H1 (cell line): ENCODE measurements at regions not wholly inside any gene's neighbourhood (a gene's known extent, or its start where the extent isn't known, plus 50 kb on each side); places are given as distances from the start of the nearest gene placed in this dataset.

Experiments used
- CTCF ChIA-PET: fragments of 300-600 bp; sonication (Branson Sonifier 250); formaldehyde crosslinking; loops from one replicate; lab custom pipeline; 2021; ENCODE audit not compliant: partially characterized antibody; lab: Charles Lee
- POLR2A ChIA-PET: fragments of 300-600 bp; sonication (Branson Sonifier 250); formaldehyde crosslinking; loops from one replicate; lab custom pipeline; 2021; ENCODE audit warnings: inconsistent platforms; ENCODE audit not compliant: partially characterized antibody; lab: Charles Lee
- DNase-seq, 2 experiments: peaks; one replicate each; pipeline versions ENCODE4 v3.0.0 to v3.0.0-alpha.2; 2010 to 2022; ENCODE audit warnings: low spot score in 2 of 2, low read depth in 1 of 2, mixed read lengths in 1 of 2
- FAIRE-seq: peaks from 2 replicates; lab custom pipeline; 2011; peaks lifted over from hg19 to GRCh38; lab: Jason Lieb, UNC
- H2AFZ ChIP-seq: 2 replicates; pipeline ENCODE4 v1.8.1; 2012; ENCODE audit warnings: low read length, inconsistent platforms
- H2AK5ac ChIP-seq: 2 replicates; pipeline ENCODE4 v1.6.1; 2013; ENCODE audit warnings: low read depth, low read length
- H2BK120ac ChIP-seq: replicated peaks from 2 replicates; pipeline ENCODE3; 2013; ENCODE audit warnings: low read depth, low read length, inconsistent platforms
- H2BK12ac ChIP-seq: 2 replicates; pipeline ENCODE4 v1.6.1; 2013; ENCODE audit warnings: low read depth, low read length
- H2BK15ac ChIP-seq: 2 replicates; pipeline ENCODE4 v1.6.1; 2013; ENCODE audit warnings: low read length
- H2BK20ac ChIP-seq: 2 replicates; pipeline ENCODE4 v1.6.1; 2013; ENCODE audit warnings: low read length
- H2BK5ac ChIP-seq: 2 replicates; pipeline ENCODE4 v1.6.1; 2013; ENCODE audit warnings: low read depth, low read length
- H3K14ac ChIP-seq: 2 replicates; pipeline ENCODE4 v1.6.1; 2013; ENCODE audit warnings: inconsistent platforms; ENCODE audit not compliant: insufficient read length
- H3K18ac ChIP-seq: 2 replicates; pipeline ENCODE4 v1.6.1; 2013; ENCODE audit warnings: low read length; ENCODE audit errors: extremely low read depth
- H3K23ac ChIP-seq: 2 replicates; pipeline ENCODE4 v1.6.1; 2013; ENCODE audit warnings: inconsistent platforms; ENCODE audit not compliant: insufficient read length
- H3K23me2 ChIP-seq: 2 replicates; pipeline ENCODE4 v1.6.1; 2013; ENCODE audit warnings: low read depth, low read length
- H3K27ac ChIP-seq: 2 replicates; pipeline ENCODE4 v1.6.1; 2011; ENCODE audit warnings: low read depth, low read length, inconsistent platforms
- H3K27me3 ChIP-seq, 4 experiments: replicated peaks in 1 of 4; 1 replicate in 1 of 4; 2 replicates in 3 of 4; pipeline versions ENCODE4 v1.6.1 to v1.8.1; 2011 to 2013; ENCODE audit warnings: low read length in 3 of 4, mild to moderate bottlenecking in 3 of 4, inconsistent platforms in 2 of 4, mixed read lengths in 2 of 4, moderate library complexity in 1 of 4; ENCODE audit not compliant: control insufficient read depth in 3 of 4, insufficient read depth in 3 of 4; ENCODE audit errors: extremely low read depth in 1 of 4
- H3K36me3 ChIP-seq, 4 experiments: 2 replicates each; pipeline versions ENCODE4 v1.6.1 to v1.8.1; 2011 to 2013; ENCODE audit warnings: mild to moderate bottlenecking in 4 of 4, low read length in 3 of 4, moderate library complexity in 2 of 4, control low read depth in 1 of 4, inconsistent platforms in 1 of 4; ENCODE audit not compliant: insufficient read depth in 4 of 4, control insufficient read depth in 2 of 4
- H3K4ac ChIP-seq: replicated peaks from 2 replicates; pipeline ENCODE3; 2013; ENCODE audit warnings: low read length, low read depth, mixed read lengths, inconsistent platforms; ENCODE audit not compliant: insufficient read length
- H3K4me1 ChIP-seq, 4 experiments: replicated peaks in 1 of 4; 1 replicate in 1 of 4; 2 replicates in 3 of 4; pipeline versions ENCODE4 v1.6.1 to v1.8.1; 2011 to 2013; ENCODE audit warnings: low read length in 3 of 4, inconsistent platforms in 2 of 4, mixed read lengths in 1 of 4; ENCODE audit not compliant: insufficient read depth in 4 of 4, control insufficient read depth in 3 of 4
- H3K4me2 ChIP-seq, 2 experiments: 2 replicates each; pipeline versions ENCODE4 v1.6.1 to v1.8.1; 2011 to 2013; ENCODE audit warnings: low read depth in 2 of 2, low read length in 2 of 2, control low read depth in 1 of 2, inconsistent platforms in 1 of 2, mild to moderate bottlenecking in 1 of 2; ENCODE audit not compliant: insufficient read depth in 1 of 2
- H3K4me3 ChIP-seq, 4 experiments: fragments of 200-600, 300-600 bp in 1 of 4; sonication (generic), shearing (Covaris generic), sonication (Bioruptor Twin) in 1 of 4; 2 replicates each; pipeline versions ENCODE4 v1.5.1 to v1.8.1; 2011 to 2016; ENCODE audit warnings: low read length in 4 of 4, low read depth in 3 of 4, control low read depth in 2 of 4, inconsistent platforms in 2 of 4, mild to moderate bottlenecking in 2 of 4, mixed read lengths in 1 of 4, moderate library complexity in 1 of 4; ENCODE audit not compliant: insufficient read depth in 2 of 4; ENCODE audit errors: extremely low read depth in 1 of 4
- H3K56ac ChIP-seq: replicated peaks from 2 replicates; pipeline ENCODE3; 2013; ENCODE audit warnings: low read depth, mild to moderate bottlenecking, mixed read lengths, low read length, inconsistent platforms; ENCODE audit not compliant: insufficient read length
- H3K79me1 ChIP-seq: 2 replicates; pipeline ENCODE4 v1.6.1; 2013; ENCODE audit warnings: low read depth, low read length, control low read depth
- H3K79me2 ChIP-seq, 2 experiments: 2 replicates each; pipeline versions ENCODE4 v1.6.1 to v1.8.1; 2012 to 2013; ENCODE audit warnings: low read length in 2 of 2, mild to moderate bottlenecking in 2 of 2, inconsistent platforms in 1 of 2; ENCODE audit not compliant: insufficient read depth in 2 of 2, control insufficient read depth in 1 of 2
- H3K9ac ChIP-seq, 4 experiments: replicated peaks in 1 of 4; 1 replicate in 1 of 4; 2 replicates in 3 of 4; pipeline versions ENCODE4 v1.6.1 to v1.8.1; 2011 to 2013; ENCODE audit warnings: low read depth in 3 of 4, low read length in 3 of 4, control low read depth in 2 of 4, mild to moderate bottlenecking in 2 of 4, moderate library complexity in 2 of 4, inconsistent platforms in 1 of 4; ENCODE audit errors: extremely low read depth in 1 of 4
- H3K9me3 ChIP-seq, 2 experiments: 2 replicates each; pipeline versions ENCODE4 v1.6.1 to v1.8.1; 2012 to 2013; ENCODE audit warnings: mild to moderate bottlenecking in 2 of 2, moderate library complexity in 2 of 2, control low read depth in 1 of 2, inconsistent platforms in 1 of 2, low read depth in 1 of 2, low read length in 1 of 2, mixed read lengths in 1 of 2; ENCODE audit not compliant: insufficient read depth in 2 of 2
- H4K20me1 ChIP-seq, 2 experiments: replicated peaks in 1 of 2; 2 replicates each; pipeline versions ENCODE3 to v1.8.1; 2011 to 2013; ENCODE audit warnings: inconsistent platforms in 2 of 2, low read length in 2 of 2, mild to moderate bottlenecking in 1 of 2; ENCODE audit not compliant: insufficient read depth in 2 of 2, control insufficient read depth in 1 of 2
- H4K5ac ChIP-seq: 2 replicates; pipeline ENCODE4 v1.6.1; 2013; ENCODE audit warnings: low read length, low read depth, mixed read lengths, inconsistent platforms; ENCODE audit not compliant: insufficient read length
- H4K8ac ChIP-seq: 2 replicates; pipeline ENCODE4 v1.8.0; 2013; ENCODE audit warnings: mild to moderate bottlenecking, moderate library complexity, low read length, inconsistent platforms; ENCODE audit not compliant: insufficient read depth; ENCODE audit errors: extremely low read depth
- H4K91ac ChIP-seq: replicated peaks from 2 replicates; pipeline ENCODE3; 2013; ENCODE audit warnings: low read length, mixed read lengths, inconsistent platforms; ENCODE audit not compliant: insufficient read length
- ATF2 ChIP-seq: IDR thresholded peaks from 2 replicates; pipeline ENCODE4 v1.6.1; 2012; ENCODE audit warnings: low read length, inconsistent platforms
- BRCA1 ChIP-seq: IDR thresholded peaks from 2 replicates; pipeline ENCODE4 v1.6.1; 2012; ENCODE audit warnings: low read depth, low read length, improper control_type of control experiment
- CEBPB ChIP-seq: IDR thresholded peaks from 2 replicates; pipeline ENCODE4 v1.6.1; 2012; ENCODE audit warnings: low read depth, low read length
- CTCF ChIP-seq, 3 experiments: IDR thresholded peaks; 1 replicate in 2 of 3; 2 replicates in 1 of 3; pipeline versions ENCODE4 v1.5.1 to v1.6.1; 2011; ENCODE audit warnings: low read length in 3 of 3, mild to moderate bottlenecking in 3 of 3, inconsistent platforms in 2 of 3, low read depth in 1 of 3, moderate library complexity in 1 of 3; ENCODE audit not compliant: insufficient read depth in 1 of 3; ENCODE audit errors: control extremely low read depth in 1 of 3
- EGR1 ChIP-seq: IDR thresholded peaks from 2 replicates; pipeline ENCODE4 v1.6.1; 2011; ENCODE audit warnings: low read depth, low read length, borderline replicate concordance
- MAFK ChIP-seq: IDR thresholded peaks from 2 replicates; pipeline ENCODE4 v1.6.1; 2012; ENCODE audit warnings: low read depth, mild to moderate bottlenecking, improper control_type of control experiment, low read length
- MAX ChIP-seq: IDR thresholded peaks from 2 replicates; pipeline ENCODE4 v1.6.1; 2012; ENCODE audit warnings: inconsistent platforms
- RBBP5 ChIP-seq: IDR thresholded peaks from 2 replicates; pipeline ENCODE4 v1.7.1; 2012; ENCODE audit warnings: low read depth, mild to moderate bottlenecking, inconsistent platforms, low read length, moderate library complexity, borderline replicate concordance
- TAF7 ChIP-seq: optimal IDR thresholded peaks from 2 replicates; pipeline ENCODE3; 2011; ENCODE audit warnings: low read depth, mild to moderate bottlenecking, inconsistent platforms, low read length, moderate library complexity, borderline replicate concordance
- TEAD4 ChIP-seq: IDR thresholded peaks from 2 replicates; pipeline ENCODE4 v1.6.1; 2012; ENCODE audit warnings: low read depth, low read length, inconsistent platforms, mixed read lengths
- ZNF274 ChIP-seq: IDR thresholded peaks from 2 replicates; pipeline ENCODE4 v1.7.0; 2012; ENCODE audit warnings: low read length, borderline replicate concordance; ENCODE audit errors: extremely low read depth
- WGBS, 2 experiments: shearing (Covaris generic) in 1 of 2; methylation state at CpG; one replicate each; pipeline versions ENCODE4 v1.1.6 to v1.1.7; 2013 to 2015; ENCODE audit warnings: low lambda C conversion rate in 2 of 2, mixed read lengths in 2 of 2, inconsistent platforms in 1 of 2, low coverage in 1 of 2, missing lambda C conversion rate in 1 of 2; ENCODE audit not compliant: insufficient replicate concordance in 2 of 2, insufficient coverage in 1 of 2, insufficient read length in 1 of 2; ENCODE audit errors: extremely low coverage in 1 of 2, missing lambda C conversion rate in 1 of 2; 5-methylcytosine and 5-hydroxymethylcytosine counted together

GRCh38 chr2:62283147-62283546, 87.2 kb downstream of the B3GNT2 start:
- Histone ChIP-seq H4K20me1 (no peaks in the 10 kb centered on the region), H2BK20ac (no peak overlapping the region), H3K23ac (no peak overlapping the region), H3K4ac (no peak overlapping the region), H2BK12ac (no peak overlapping the region), H2BK15ac (no peak overlapping the region), H2BK120ac (no peak overlapping the region), H4K5ac (no peak overlapping the region), H3K56ac (no peak overlapping the region), H3K9me3 (peaks cover 31% of the 10 kb centered on the region in 2 experiments), H3K9ac (no peak overlapping the region), H3K79me2 (no peaks in the 10 kb centered on the region), H3K36me3 (peaks cover 0 to 5% (median 1%) of the 10 kb centered on the region in 4 experiments; a peak in 3 of 8 replicates), H3K14ac (no peak overlapping the region), H3K79me1 (no peaks in the 10 kb centered on the region), H3K27ac (no peak overlapping the region), H4K8ac (no peak overlapping the region), H3K18ac (no peak overlapping the region), H3K23me2 (no peaks in the 10 kb centered on the region), H2BK5ac (no peak overlapping the region), H2AFZ (no peak overlapping the region), H3K27me3 (no peaks in the 10 kb centered on the region), H3K4me2 (no peak overlapping the region), H4K91ac (no peak overlapping the region), H3K4me1 (no peaks in the 10 kb centered on the region), H3K4me3 (no peak overlapping the region), H2AK5ac (no peak overlapping the region)
- WGBS, 2 experiments: 100% methylated on average over 1 of the region's 1 CpG; no CpG with 5 or more reads in 1 of the 2 experiments
- ChIA-PET POLR2A (no interaction called here), CTCF (no interaction called here)
- DNase-seq (no peak), FAIRE-seq (no peak)
- no peak for TF ChIP-seq RBBP5
- TF ChIP-seq MAX: no peak
- TF ChIP-seq CEBPB: no peak
- no peak for TF ChIP-seq BRCA1
- TF ChIP-seq ATF2: no peak
- no peak for TF ChIP-seq TEAD4
- TF ChIP-seq CTCF (IDR thresholded peaks at IDR 0.05; ENCODE audit: control extremely low read depth in 1 of 3, insufficient read depth in 1 of 3, low read depth in 1 of 3, low read length in 3 of 3): no peak
- TF ChIP-seq ZNF274: no peak
- no peak for TF ChIP-seq TAF7
- no peak for TF ChIP-seq EGR1
- no peak for TF ChIP-seq MAFK
